ENCODE measurements at regions not wholly inside any gene's neighbourhood (a gene's known extent, or its start where the extent isn't known, plus 50 kb on each side); places are given as distances from the start of the nearest gene placed in this dataset.

GRCh38 chr2:129239141-129239540 is 740.3 kb upstream of the RAB6C start:
- DNase-seq (ENCODE audit: low read depth), result no peak

DNA sequence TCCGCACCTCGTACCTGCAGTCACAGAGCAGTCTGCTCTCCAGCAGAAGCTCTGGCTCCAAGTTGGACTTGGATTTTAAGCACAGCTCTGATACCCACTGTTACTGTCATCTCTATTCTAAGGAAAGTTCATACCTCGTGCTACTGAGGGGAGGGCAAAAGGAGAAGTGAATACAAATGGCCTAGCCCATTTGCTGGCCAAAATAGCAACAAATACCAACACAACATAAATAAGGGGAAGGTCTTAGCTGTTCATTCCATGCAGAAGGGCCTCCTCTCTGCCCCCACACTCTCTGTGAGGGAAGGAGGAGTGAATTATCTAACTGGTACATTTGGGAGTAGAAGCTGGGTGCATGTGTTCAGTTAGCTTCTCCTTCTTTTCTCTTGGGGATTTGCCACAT is 739.4 kb upstream of the RAB6C start:
- no peak for DNase-seq (ENCODE audit: low read depth)

DNA sequence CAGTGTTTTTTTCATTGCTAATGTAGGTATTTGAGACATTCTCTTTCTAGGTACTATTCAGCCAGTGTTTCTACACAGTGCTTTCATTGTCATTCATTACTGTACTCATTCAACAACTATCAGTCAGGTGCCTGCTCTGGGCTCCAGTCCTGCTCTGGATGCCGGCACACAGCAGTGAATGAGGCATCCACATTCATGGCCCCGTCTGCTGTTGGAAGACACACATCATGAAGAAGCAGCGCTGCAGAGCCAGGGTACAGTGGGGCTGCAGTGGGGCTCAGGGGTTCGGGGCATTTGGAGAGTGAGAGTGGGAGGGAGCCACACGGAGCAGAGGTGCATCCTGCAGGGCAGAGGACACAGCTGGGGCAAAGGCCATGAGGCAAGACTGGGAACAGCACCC is 737.2 kb upstream of the RAB6C start:
- DNase-seq (ENCODE audit: low read depth), result no peak

- no peak for DNase-seq (ENCODE audit: low read depth)
Observed at GRCh38 chr2:129247751-129248150, 731.7 kb upstream of the RAB6C start.

DNA sequence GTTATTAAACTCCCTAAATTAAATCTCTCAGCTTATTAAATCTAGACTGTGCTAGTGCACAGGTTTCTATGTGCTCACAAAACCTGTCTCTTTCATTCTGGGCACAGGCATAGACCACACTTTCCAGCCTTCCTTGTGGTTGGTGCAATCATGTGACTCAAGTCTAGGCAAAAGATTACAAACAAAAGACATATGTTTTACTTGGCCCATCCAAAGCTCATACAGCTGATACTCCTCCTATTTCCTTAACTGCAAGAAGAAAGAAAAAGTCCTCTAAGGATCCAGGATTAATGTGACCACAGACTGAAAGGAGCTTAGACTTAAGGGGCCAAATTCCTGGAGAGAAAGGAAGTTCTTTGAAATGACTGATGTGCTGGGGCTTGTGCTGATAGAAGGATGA is 731.3 kb upstream of the RAB6C start:
- DNase-seq (ENCODE audit: low read depth), result no peak

DNA sequence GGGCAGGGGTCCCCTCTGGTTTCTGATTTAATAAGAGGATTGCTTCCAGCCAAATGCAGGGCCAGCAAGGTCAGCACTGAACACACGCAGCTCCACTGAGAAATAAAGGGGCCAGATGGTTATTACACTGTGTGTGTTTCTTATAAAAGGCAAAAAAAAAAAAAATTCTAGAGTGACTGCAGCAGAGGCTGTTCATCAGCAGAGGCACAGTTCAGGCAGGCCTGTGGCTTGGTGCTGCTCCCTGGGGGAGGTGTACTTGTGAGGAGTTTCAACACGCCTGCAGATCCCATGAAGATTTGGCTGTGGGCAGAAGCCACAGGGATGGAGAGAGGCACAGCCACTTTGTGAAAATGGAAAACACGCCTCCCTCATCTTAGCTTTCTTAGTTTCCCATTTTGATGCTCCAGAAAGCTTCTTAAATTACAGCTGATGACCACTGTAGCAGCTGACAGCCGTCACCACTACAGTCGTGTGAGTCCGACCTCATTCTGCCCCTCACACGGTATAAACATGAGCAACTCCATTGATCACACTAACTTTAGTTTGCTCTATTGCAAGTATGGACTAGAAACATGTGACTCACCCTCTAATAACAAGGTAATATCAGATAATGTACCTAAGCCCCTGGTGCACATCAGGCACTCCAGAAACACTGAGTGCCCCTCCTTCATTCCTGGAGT is 726.5 kb upstream of the RAB6C start:
- no peak for DNase-seq (ENCODE audit: low read depth)

DNA sequence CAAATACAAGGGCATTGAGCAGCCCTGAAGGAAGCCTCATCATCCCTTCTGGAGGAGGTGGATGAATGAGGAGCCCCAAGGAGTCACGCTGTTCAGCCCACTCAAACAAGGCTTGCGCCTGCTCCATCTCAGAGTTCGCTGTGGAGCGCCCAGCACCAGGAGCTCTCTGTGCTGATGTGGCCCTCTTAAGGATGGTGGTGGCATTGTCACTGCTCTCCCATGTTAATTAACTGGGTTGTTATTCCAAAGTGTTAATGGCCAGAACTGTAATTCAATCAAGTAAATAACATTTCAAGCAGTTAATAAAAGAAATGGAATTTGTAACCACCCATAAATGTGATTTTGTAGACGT is 726.0 kb upstream of the RAB6C start:
- DNase-seq (ENCODE audit: low read depth), result no peak

DNA sequence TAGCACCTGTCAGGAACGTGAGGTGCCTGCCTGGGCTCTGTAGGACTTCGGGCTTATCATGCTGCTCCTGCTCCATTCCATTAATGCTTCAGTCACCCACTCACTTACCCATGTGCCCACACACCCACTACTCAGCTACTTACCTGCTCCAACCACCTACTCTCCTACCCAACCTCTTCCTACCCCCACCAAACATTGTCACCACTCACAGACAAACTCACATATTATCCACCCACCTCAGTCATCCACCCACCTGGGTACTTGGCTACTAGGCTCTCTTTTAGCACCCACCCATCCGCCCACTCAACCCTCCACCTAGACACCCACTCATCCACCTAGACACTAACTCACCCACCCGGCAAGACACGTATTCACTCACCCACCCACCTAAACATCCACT is 724.7 kb upstream of the RAB6C start:
- no peak for DNase-seq (ENCODE audit: low read depth)

DNA sequence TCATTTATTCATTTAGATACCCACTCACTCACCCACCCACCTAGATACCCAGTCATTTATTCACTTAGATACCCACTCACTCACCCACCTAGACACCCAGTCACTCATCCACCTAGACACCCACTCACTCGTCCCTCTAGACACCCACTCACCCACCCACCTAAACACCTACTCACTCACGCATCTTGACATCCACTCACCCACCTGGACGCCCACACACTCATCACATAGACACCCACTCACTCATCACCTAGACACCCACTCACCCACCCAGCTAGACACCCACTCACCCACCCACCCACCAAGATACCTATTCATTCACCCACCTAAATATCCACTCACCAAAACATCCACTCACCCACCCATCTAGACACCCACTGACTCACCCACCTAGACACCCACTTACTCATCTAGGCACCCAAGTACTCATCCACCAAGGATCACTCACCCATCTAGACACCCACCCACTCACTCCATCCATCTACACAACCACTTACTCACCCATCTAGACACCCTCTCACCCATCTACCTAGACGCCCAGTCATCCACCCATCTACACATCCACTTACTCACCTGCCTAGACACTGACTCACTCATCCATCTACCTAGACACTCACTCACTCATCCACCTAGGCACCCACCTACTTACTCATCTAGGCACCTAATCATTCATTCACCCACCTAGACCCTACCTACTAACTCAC is 723.7 kb upstream of the RAB6C start:
- DNase-seq (ENCODE audit: low read depth), result no peak

- no peak for DNase-seq (ENCODE audit: low read depth)
Observed at GRCh38 chr2:129256642-129257041, 722.8 kb upstream of the RAB6C start.

GRCh38 chr2:129262934-129263333 is 716.5 kb upstream of the RAB6C start:
- DNase-seq (ENCODE audit: low read depth), result no peak

GRCh38 chr2:129263939-129264338 is 715.5 kb upstream of the RAB6C start:
- DNase-seq (ENCODE audit: low read depth), result no peak

GRCh38 chr2:129267559-129267958 is 711.9 kb upstream of the RAB6C start:
- DNase-seq (ENCODE audit: low read depth), result no peak

DNA sequence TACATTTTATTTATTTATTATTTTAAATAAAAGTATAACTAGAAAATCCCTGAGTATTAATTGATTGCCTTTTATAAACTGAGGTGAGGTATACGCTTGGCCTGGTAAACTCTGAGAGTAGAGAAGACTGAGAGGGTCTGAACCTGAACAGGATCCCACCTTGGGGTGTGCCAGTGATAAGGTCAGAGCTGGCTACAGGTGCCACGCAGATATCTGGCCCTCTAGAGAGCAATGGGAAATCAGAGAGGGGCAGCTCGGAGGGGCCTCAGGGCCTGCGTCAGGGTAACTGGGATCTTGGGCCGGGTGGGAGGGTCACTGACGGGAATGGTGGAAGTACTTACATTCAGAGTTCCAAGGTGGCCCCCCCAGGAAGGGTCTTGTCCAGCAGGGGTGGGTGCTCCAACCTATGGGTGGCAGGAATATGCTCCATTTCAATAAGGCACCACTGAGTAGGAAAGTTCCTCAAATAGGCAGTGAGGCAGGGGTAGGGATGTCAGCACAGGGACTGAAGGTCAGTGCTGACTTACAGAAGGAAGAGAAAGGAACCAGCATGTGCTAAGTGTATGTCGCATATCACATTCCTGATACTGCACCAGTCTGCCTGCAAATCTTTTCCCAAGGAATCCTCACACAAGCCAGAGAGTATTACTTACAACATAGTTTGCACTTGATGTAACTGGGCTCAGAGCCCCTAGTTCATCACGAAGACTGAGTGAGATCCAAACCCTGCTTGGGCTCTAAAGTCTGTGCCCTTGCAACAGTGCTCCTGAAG is 706.0 kb upstream of the RAB6C start:
- DNase-seq (ENCODE audit: low read depth), result no peak

DNA sequence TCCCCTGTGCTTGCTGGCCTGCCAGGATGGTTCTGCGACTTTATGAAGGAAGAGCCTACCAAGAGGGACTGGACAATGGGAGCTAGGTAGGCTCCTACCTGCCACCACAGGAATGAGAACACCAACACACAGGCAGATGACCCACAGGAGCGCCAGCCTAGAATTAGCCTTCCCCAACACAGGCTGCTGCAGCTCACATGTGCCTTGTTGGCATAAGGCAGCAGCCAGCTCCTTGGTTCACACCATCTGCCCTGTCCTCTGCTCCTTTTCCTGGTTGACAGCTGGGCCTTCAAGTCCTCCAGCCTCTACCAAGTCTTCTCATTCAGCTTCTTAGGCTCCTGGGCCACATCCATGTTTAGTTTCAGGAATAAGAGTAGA is 705.4 kb upstream of the RAB6C start:
- no peak for DNase-seq (ENCODE audit: low read depth)

GRCh38 chr2:129274918-129275317 is 704.5 kb upstream of the RAB6C start:
- no peak for DNase-seq (ENCODE audit: low read depth)

DNA sequence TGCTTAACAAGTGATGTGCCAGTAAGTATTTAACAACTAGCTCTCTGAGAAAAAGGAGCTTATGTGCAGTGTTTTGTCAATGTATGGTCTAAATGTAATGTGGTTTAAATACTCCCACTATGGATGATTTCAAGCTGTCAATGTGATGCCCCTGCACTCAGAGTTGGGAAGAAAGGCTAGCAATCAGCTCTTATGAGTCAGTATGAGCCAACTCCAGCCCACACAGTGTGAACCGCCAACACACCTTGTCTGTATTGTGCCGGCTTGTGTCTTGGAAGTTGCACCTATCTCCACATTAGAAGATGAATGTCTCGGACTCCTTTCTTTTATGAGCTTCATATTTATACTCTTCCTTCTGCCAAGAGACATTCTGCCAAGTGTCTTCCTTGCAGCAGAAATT is 703.8 kb upstream of the RAB6C start:
- no peak for DNase-seq (ENCODE audit: low read depth)

- no peak for DNase-seq (ENCODE audit: low read depth)
Observed at GRCh38 chr2:129276978-129277584, 702.4 kb upstream of the RAB6C start.

GRCh38 chr2:129277585-129277981 is 701.9 kb upstream of the RAB6C start:
- no peak for DNase-seq (ENCODE audit: low read depth)

GRCh38 chr2:129281791-129282530 is 697.5 kb upstream of the RAB6C start:
- no peak for DNase-seq (ENCODE audit: low read depth)

DNA sequence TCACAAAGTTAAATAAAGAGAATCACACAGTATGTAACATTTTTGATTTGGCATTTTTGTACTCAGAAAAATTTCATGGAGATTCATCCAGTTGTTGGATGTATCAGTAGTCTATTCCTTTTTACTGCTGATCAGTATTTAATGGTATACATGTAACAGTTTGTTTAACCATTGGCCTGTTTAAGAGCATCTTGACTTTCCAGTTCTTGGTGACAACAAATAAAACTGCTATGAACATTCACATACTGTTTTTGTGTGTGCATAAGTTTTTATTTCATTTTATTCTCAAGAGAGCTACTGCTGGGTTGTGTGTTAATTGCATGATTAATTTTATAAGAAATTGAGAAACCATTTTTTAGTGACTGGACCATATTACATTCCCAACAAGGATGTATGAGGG is 694.5 kb upstream of the RAB6C start:
- DNase-seq (ENCODE audit: low read depth), result no peak

DNA sequence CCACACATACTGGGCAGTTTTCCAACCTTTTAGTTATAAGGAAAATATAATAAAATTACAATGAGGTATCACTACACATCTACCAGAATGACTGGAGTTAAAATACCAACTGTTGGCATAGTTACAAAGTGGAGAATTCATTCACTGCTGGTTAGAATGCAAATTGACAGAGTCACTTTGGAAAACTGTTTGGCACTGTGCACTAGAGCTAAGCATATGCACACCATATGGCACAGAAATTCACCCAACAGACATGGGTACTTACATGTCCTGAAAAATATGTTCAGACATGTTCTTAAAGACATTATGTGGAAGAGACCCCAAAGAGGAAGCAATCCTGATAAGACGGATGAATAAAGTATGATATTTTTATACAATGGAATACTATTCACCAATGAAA is 686.1 kb upstream of the RAB6C start:
- DNase-seq (ENCODE audit: low read depth), result no peak

Data from forelimb muscle (tissue), 1 donor.